Hematopoietic multipotent progenitor cell (in vitro differentiated cells): ENCODE measurements at regions not wholly inside any gene's neighbourhood (a gene's known extent, or its start where the extent isn't known, plus 50 kb on each side); places are given as distances from the start of the nearest gene placed in this dataset.
"Not testable (repeated sequence)": the region's sequence is repeated elsewhere in the genome, so short reads cannot be mapped to it uniquely, and the experiment has no call there.

Source experiments
- DNase-seq, 3 donors: peaks; one replicate each; pipeline ENCODE4 v3.0.0-alpha.2; 2011 to 2015; ENCODE audit warnings: low read depth in 2 of 3, low spot score in 2 of 3

DNA sequence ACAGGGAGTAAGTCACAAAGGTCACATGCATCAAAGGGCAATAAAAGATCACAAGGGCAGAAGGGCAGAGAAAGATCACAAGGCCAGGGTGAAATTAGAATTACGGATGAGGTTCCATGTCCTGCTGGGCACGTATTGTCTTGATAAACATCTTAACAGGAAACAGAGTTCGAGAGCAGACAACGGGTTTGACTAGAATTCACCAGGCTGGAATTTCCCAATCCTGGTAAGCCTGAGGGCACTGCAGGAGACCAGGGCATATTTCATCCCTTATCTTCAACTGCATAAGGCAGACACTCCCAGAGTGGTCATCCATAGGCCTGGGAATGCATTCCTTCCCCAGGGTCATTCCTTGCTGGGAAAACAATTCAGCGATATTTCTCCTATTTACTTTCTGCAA, 1652.9 kb upstream of the PCDH10 start:
- DNase-seq, result not testable (repeated sequence)

GRCh38 chr4:131499141-131499873, 1649.8 kb upstream of the PCDH10 start:
- DNase-seq, result no peak

GRCh38 chr4:131509521-131509920, 1639.6 kb upstream of the PCDH10 start:
- DNase-seq, result no peak

DNA sequence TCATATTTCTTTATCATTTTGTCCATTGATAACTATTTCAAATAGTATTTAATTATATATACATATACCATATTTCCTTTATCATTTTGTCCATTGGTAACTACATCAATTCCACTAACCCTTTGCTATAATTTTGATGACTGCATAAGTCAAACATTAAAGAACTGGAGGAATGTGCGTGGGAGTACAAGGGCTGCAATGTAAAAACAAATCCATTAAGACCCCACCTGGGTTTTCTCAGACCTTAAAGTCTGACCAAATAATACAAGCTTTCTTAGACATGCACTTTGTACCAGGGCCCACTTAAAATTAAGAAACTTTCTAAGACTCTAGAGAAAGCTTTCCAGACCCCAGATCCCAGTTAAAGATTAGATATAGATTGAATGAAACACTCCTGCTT, 1622.4 kb upstream of the PCDH10 start:
- DNase-seq, result no peak

DNA sequence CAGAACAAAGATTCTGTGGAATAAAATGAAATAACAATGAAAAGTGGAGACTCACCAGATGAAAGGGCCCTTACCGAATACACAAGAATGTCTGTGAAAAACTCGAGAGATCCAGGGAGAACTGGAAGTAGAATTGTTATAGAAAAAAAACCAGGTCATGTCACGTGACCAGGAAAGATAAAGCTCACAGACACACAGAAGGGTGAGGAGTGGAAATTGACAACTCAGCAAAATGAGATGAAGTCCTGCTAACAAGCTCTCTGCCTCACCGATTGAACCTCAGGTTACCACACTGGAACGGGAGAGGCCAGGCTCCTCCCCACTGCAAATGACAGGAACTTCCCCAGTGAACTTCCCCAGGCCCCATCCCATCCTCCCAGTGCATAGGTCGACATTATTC, 1618.0 kb upstream of the PCDH10 start:
- no peak for DNase-seq

GRCh38 chr4:131534944-131535645, 1614.0 kb upstream of the PCDH10 start:
- DNase-seq, result no peak

- DNase-seq, result no peak
These were observed 1608.8 kb upstream of the PCDH10 start for GRCh38 chr4:131540256-131540655.

DNA sequence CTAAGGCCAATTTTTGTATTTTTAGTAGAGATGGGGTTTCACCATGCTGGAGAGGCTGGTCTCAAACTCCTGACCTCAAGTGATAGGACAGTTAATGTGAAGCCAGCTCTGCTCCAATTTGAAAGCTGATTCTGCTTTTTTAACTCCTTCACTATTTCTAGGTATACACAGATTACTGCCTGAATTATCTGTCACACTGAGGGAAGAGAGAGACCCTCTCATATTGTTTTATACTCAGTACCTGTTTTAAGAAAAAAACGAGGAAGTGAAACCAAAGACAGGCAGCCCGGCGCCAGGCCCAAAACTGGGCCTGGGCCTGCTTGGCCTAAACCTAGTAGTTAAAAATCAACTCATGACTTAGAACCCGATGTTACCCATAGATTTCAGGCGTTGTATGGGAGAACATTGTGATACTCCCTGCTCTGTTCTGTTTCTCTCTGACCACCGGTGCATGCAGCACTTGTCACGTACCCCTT, 1601.5 kb upstream of the PCDH10 start:
- no peak for DNase-seq

- DNase-seq, result no peak
These were observed 1597.8 kb upstream of the PCDH10 start for GRCh38 chr4:131551306-131551705.

GRCh38 chr4:131566026-131566425, 1583.1 kb upstream of the PCDH10 start:
- DNase-seq, result no peak

DNA sequence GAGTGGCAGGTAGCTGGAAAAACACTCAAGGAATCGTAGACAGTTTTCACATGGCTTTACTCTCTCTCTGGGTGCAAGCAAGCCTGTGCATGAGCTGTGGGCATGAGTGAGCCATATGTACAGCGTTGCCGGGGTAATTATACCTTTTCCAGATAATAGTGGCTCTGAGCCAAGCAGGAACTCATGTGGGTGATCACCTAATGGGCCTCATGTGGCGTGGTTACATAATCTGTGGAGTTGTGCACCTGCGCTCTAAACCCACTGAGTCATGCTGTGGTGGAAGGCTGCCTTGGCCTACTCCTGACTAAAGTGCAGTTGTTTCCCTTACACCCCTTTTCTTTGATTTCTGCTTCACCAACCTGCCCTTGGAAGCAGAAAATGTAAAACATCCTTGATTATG, 1564.5 kb upstream of the PCDH10 start:
- DNase-seq, result no peak

GRCh38 chr4:131595140-131595539, 1554.0 kb upstream of the PCDH10 start:
- DNase-seq, result no peak

DNA sequence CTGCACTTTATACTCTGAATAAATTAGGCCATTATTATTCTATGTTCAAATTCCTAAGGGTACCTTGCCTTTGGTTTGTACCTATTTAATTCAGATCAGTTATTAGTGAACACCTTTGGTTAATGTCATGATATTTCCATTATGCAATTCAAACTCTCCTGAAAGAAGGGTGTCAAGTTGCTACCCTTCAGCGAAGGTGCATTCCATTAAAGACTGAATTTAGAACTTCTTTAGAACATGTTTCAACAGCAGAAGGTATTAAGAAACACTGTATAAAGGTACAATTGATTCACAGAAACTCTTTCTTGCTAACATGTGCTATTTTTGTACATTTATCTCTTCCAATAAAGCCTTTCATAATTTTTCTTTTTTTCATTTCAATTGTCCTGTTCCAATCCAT, 1545.4 kb upstream of the PCDH10 start:
- DNase-seq, result no peak

DNA sequence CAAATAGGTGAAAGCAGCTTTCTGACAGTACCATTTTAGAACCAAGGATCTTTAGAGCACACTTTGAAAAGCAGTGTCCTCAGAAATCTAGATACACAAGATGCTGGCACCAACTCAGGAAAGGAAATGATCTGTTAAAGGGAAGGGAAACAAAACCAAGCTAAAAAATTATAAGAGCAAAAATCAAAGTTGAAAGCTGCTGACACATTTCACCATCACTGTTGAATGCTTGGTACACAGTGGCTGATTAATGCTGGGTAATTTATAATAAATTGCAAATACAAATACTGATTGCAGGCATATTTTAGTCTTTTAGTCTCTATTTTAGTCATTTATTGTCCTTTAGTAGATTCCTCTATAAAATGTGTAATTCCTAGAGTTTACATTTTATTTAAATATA, 1540.1 kb upstream of the PCDH10 start:
- no peak for DNase-seq

DNA sequence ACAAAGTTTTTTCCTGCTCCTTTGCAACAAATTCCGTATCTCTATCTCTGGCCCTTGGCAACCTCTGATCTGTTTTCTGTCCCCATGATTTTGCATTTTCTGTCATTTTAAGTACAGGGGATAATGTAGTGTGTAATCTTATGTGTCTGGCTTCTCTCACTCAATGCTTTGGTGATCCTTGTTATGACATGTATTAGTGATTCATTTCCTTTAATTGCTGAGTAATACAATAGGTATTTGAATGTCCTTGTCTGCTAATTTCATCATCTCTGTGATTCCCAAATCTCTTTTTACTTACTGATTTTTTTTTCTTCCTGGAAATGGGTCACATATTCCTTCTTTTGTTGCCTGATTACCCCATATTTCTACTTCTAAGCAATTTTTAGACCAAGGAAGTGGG, 1538.6 kb upstream of the PCDH10 start:
- DNase-seq, result not testable (repeated sequence)

DNA sequence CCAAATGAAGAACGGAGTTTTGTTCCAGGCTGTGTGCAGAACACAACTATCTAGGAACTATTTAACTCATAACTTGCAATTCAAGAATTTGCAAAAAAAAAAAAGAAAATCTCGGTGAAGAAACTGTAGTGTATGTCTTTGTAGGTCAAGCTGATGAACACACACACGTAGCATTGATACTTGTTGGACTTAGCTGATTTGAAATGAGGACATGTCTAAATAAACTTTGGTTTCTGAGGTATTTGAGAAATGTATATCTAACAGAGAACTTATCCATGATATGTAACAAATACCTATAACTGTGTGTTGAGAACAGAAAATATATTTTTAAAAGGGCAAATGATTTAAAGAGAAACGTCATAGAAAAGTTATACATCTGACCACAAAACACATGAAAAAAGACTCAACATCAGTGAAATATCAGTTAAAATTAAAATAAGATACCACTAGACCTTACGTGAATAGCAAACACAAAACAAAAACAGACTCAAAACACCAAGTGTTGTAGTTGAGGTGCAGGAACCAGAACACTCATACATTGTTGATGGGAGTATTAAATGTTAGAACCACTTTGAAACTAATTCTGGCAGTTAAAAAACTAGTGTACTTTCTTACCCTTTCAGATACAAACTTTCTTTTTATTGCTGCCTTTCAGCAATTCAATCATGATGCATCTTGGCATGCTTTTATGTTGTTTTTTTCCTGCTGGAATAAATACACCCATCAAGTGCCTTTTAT, 1535.8 kb upstream of the PCDH10 start:
- no peak for DNase-seq

GRCh38 chr4:131613824-131614216, 1535.3 kb upstream of the PCDH10 start:
- DNase-seq, result no peak

- DNase-seq, result no peak
These were observed 1516.2 kb upstream of the PCDH10 start for GRCh38 chr4:131632877-131633276.

DNA sequence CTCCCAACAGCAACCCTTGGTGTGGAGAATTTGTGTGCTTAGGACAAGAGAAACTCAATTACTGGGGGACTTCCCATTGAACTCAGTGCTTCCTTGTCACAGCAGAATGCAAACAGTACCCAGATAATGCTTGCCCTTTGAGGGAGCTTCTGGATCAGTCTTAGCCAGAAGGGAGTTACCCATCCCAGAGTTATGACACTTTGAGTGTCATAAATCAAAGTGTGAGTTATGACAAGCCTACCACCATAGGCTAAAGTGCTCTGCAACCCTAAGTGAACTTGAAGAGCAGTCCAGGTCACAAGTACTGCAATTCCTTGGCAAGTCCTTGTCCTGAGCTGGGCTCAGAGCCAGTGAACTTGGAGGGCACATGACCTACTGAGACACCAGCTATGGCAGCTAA, 1513.9 kb upstream of the PCDH10 start:
- DNase-seq, result no peak

DNA sequence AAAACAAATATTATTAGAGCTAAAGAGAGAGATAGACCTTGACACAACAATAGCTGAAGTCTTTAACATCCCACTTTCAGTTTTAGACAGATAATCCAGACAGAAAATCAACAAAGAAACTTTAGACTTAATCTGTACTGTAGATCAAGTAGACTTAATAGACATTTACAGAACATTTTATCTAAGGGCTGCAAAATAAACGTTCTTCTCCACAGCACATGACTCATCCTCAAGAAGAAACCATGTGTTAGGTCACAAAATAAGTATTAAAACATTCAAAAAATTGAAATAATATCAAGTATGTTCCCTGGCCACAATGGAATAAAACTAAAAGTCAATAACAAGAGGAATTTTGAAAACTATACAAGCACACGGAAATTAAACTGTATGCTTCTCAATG, 1510.3 kb upstream of the PCDH10 start:
- DNase-seq, result no peak

GRCh38 chr4:131644619-131645018, 1504.5 kb upstream of the PCDH10 start:
- no peak for DNase-seq

DNA sequence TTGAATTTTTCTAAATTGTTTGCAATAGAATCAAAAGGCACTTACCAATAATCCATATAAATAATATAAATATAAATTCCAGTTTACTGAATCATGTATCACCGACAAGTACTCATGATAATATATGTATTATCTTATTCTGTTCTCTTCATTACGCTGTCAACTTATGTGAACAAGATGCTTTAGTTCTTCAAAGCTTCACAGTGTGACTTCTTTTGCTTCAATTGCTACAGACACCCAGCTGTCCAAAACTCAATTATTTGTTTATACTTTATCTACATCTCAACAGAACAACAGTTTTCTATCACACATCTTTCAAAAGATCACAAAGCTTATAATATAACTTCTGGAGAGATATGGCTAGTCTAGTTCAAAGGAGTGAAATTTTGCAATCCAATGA, 1499.9 kb upstream of the PCDH10 start:
- no peak for DNase-seq
